ENCODE measurements at regions not wholly inside any gene's neighbourhood (a gene's known extent, or its start where the extent isn't known, plus 50 kb on each side); places are given as distances from the start of the nearest gene placed in this dataset.
"Not testable (repeated sequence)": the region's sequence is repeated elsewhere in the genome, so short reads cannot be mapped to it uniquely, and the experiment has no call there.

- no peak for ATAC-seq (ENCODE audit: low read depth)
- H3K27me3 Mint-ChIP-seq = peaks cover 7% of the 10 kb centered on the region
These were observed 220.8 kb downstream of the NMUR2 start for GRCh38 chr5:152184266-152184665.

GRCh38 chr5:152181461-152181860 lies 223.6 kb downstream of the NMUR2 start:
- ATAC-seq (ENCODE audit: low read depth) = no peak
- peaks cover 6% of the 10 kb centered on the region for H3K9me3 Mint-ChIP-seq
- DNase-seq (ENCODE audit: low spot score in 2 of 2) = no peak
- H3K36me3 Mint-ChIP-seq = peaks cover 4% of the 10 kb centered on the region
- H3K27me3 Mint-ChIP-seq = peaks cover 9% of the 10 kb centered on the region
- H3K27ac Mint-ChIP-seq = no peak overlapping the region
- H3K4me1 Mint-ChIP-seq = no peaks in the 10 kb centered on the region
- no peak overlapping the region for H3K4me3 Mint-ChIP-seq

More at GRCh38 chr5:152184266-152184665, 220.8 kb downstream of the NMUR2 start:
- Mint-ChIP-seq H3K36me3 (peaks cover 4% of the 10 kb centered on the region), H3K9me3 (peaks cover 7% of the 10 kb centered on the region), H3K27ac (no peak overlapping the region), H3K4me3 (no peak overlapping the region), H3K4me1 (no peaks in the 10 kb centered on the region)
- no peak for DNase-seq (ENCODE audit: low spot score in 2 of 2)

- ATAC-seq (ENCODE audit: low read depth) (no peak), DNase-seq (ENCODE audit: low spot score in 2 of 2) (no peak)
- no peak overlapping the region for H3K4me3 Mint-ChIP-seq
- H3K27ac Mint-ChIP-seq = no peak overlapping the region
- peaks cover 9% of the 10 kb centered on the region for H3K9me3 Mint-ChIP-seq
- H3K27me3 Mint-ChIP-seq = peaks cover 6% of the 10 kb centered on the region
- H3K4me1 Mint-ChIP-seq = no peaks in the 10 kb centered on the region
- peaks cover 4% of the 10 kb centered on the region for H3K36me3 Mint-ChIP-seq
These were observed 226.8 kb downstream of the NMUR2 start for GRCh38 chr5:152178350-152178699.

DNA sequence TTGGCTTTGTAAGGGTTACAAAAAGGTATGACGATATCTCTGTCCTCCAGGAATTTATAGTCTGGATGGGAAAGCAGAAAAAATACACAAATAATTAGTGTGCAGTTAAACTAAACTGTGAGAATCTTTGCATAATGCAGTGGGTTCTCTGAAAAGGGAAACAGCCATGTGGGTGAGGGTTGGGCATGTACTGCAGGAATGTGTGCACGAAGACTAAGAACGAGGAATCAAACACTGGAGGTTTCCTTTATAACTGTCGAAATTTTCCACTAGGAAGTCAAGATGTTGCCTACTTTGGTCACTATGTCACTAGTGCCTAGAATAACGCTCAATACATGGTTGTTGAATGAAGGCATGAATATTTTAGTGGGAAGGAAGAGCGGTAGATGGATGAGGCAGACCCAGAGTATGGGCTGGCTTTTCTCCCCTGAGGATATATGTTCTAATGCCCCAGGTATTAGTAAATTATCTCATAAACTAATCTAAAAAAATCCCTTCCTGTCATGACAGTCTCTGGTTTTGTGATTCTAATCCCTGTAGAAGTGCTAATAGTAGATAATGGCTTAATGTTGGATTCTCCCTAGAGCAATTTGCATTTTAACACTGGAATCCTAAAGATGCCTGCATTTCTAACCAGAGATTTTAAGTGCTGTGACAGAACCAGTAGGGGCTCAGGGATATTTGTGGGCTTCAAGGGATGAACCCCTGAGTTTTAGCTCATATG lies 227.3 kb downstream of the NMUR2 start:
- Mint-ChIP-seq H3K4me1 (no peaks in the 10 kb centered on the region), H3K36me3 (peaks cover 4% of the 10 kb centered on the region), H3K9me3 (peaks cover 9% of the 10 kb centered on the region), H3K27ac (no peak overlapping the region), H3K4me3 (no peak overlapping the region), H3K27me3 (peaks cover 6% of the 10 kb centered on the region)
- DNase-seq (ENCODE audit: low spot score in 2 of 2) (no peak), ATAC-seq (ENCODE audit: low read depth) (no peak)

GRCh38 chr5:152171888-152172287 lies 233.2 kb downstream of the NMUR2 start:
- Mint-ChIP-seq H3K27me3 (peaks cover 8% of the 10 kb centered on the region), H3K9me3 (peaks cover 3% of the 10 kb centered on the region), H3K4me1 (no peaks in the 10 kb centered on the region), H3K27ac (no peak overlapping the region), H3K36me3 (no peaks in the 10 kb centered on the region), H3K4me3 (no peak overlapping the region)
- ATAC-seq (ENCODE audit: low read depth) (no peak), DNase-seq (ENCODE audit: low spot score in 2 of 2) (no peak)

- ATAC-seq (ENCODE audit: low read depth) = no peak
- peaks cover 3% of the 10 kb centered on the region for H3K9me3 Mint-ChIP-seq
- peaks cover 8% of the 10 kb centered on the region for H3K27me3 Mint-ChIP-seq
- no peak overlapping the region for H3K4me3 Mint-ChIP-seq
- DNase-seq (ENCODE audit: low spot score in 2 of 2) = no peak
- no peaks in the 10 kb centered on the region for H3K36me3 Mint-ChIP-seq
- H3K4me1 Mint-ChIP-seq = no peaks in the 10 kb centered on the region
- no peak overlapping the region for H3K27ac Mint-ChIP-seq
These were observed 234.7 kb downstream of the NMUR2 start for GRCh38 chr5:152170350-152170749.

- Mint-ChIP-seq H3K27me3 (peaks cover 2% of the 10 kb centered on the region), H3K4me1 (no peaks in the 10 kb centered on the region), H3K4me3 (no peak overlapping the region), H3K36me3 (no peaks in the 10 kb centered on the region), H3K9me3 (no peaks in the 10 kb centered on the region), H3K27ac (no peak overlapping the region)
- DNase-seq (ENCODE audit: low spot score in 2 of 2) = no peak
- no peak for ATAC-seq (ENCODE audit: low read depth)
These were observed 240.2 kb upstream of the GLRA1 start for GRCh38 chr5:152164860-152165259.

- not testable (repeated sequence) for DNase-seq (ENCODE audit: low spot score in 2 of 2); H3K27ac Mint-ChIP-seq; ATAC-seq (ENCODE audit: low read depth); H3K4me1 Mint-ChIP-seq; H3K9me3 Mint-ChIP-seq; H3K4me3 Mint-ChIP-seq; H3K27me3 Mint-ChIP-seq; H3K36me3 Mint-ChIP-seq
These were observed 235.2 kb upstream of the GLRA1 start for GRCh38 chr5:152159894-152160293.

DNA sequence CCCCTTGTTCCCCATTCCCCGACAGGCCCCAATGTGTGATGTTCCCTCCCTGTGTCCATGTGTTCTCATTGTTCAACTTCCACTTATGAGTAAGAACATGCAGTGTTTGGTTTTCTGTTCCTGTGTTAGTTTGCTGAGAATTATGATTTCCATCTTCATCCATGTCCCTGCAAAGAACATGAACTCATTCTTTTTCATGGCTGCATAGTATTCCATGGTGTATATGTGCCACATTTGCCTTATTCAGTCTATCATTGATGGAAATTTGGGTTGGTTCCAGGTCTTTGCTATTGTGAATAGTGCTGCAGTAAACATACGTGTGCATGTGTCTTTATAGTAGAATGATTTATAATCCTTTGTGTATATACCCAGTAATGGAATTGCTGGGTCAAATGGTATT lies 229.8 kb upstream of the GLRA1 start:
- not testable (repeated sequence) for H3K27me3 Mint-ChIP-seq; H3K27ac Mint-ChIP-seq; H3K9me3 Mint-ChIP-seq; ATAC-seq (ENCODE audit: low read depth); DNase-seq (ENCODE audit: low spot score in 2 of 2); H3K4me1 Mint-ChIP-seq; H3K36me3 Mint-ChIP-seq; H3K4me3 Mint-ChIP-seq

GRCh38 chr5:152151940-152152339 lies 227.3 kb upstream of the GLRA1 start:
- H3K9me3 Mint-ChIP-seq = peaks cover 3% of the 10 kb centered on the region
- H3K36me3 Mint-ChIP-seq = peaks cover 2% of the 10 kb centered on the region
- DNase-seq (ENCODE audit: low spot score in 2 of 2) = no peak

DNA sequence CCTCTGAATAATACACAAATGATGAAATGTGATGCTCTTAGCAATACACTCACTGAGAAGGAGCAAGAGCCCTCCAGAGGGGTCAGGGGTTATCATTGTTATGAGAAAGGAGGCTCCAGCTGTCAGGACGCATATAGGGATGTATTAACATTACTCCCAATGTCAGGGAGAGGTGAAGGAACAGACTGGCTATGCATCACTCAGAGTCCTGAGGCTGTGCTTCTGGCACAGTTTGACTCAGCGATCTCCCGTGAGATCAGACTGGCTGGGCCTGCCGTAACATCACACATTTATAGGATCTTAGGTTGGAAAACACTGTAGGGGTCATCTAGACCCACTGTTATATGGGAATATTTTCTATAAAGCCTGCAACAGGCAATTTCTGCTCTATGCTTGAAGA lies 226.5 kb upstream of the GLRA1 start:
- peaks cover 1% of the 10 kb centered on the region for H3K4me1 Mint-ChIP-seq
- H3K36me3 Mint-ChIP-seq = peaks cover 2% of the 10 kb centered on the region
- no peak for ATAC-seq (ENCODE audit: low read depth)
- H3K27ac Mint-ChIP-seq = no peak overlapping the region
- no peak overlapping the region for H3K4me3 Mint-ChIP-seq
- H3K27me3 Mint-ChIP-seq = peaks cover under 1% of the 10 kb centered on the region
- peaks cover 3% of the 10 kb centered on the region for H3K9me3 Mint-ChIP-seq
- DNase-seq (ENCODE audit: low spot score in 2 of 2) = no peak

More at GRCh38 chr5:152151940-152152339, 227.3 kb upstream of the GLRA1 start:
- ATAC-seq (ENCODE audit: low read depth) = no peak
- Mint-ChIP-seq H3K27me3 (no peaks in the 10 kb centered on the region), H3K4me3 (no peak overlapping the region), H3K27ac (no peak overlapping the region), H3K4me1 (no peaks in the 10 kb centered on the region)

DNA sequence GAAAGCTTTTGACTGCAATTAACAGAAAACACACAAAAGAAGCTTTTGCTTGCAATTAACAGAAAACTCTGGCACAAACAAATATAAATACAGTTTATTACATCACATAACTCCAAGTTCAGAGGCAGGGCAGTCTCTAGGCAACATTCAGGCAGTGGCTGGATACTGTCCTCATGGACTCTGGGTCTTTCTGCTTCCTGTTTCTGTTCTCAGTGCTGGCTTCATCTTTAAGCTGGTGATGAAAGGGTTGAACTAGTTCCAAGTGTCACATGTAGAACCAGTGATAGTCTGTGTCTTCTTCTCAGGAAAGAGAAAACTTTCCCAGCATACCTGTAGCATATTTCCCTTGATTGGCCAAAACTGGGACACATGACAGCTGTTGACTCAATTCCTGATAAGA lies 222.6 kb upstream of the GLRA1 start:
- Mint-ChIP-seq H3K4me1 (peaks cover 9% of the 10 kb centered on the region), H3K27me3 (peaks cover 1% of the 10 kb centered on the region), H3K27ac (no peak overlapping the region), H3K4me3 (no peak overlapping the region), H3K36me3 (no peaks in the 10 kb centered on the region), H3K9me3 (no peaks in the 10 kb centered on the region)
- no peak for DNase-seq (ENCODE audit: low spot score in 2 of 2)
- no peak for ATAC-seq (ENCODE audit: low read depth)

DNA sequence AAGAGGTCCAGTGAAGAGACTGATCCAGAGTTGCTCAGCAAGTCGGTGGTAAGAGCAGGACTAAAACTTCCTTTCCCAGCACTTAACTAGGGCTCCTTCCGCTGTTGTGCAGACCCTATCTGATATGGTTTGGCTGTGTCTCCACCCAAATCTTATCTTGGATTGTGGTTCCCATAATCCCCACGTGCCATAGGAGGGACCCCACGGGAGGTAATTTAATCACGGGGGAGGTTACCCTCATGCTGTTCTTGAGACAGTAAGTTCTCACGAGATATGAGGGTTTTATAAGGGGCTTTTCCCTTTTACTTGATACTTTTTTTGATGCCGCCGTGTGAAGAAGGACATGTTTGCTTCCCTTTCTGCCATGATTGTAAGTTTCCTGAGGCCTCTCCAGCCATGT lies 221.9 kb upstream of the GLRA1 start:
- H3K4me3 Mint-ChIP-seq = no peak overlapping the region
- peaks cover 1% of the 10 kb centered on the region for H3K27me3 Mint-ChIP-seq
- no peak overlapping the region for H3K27ac Mint-ChIP-seq
- H3K4me1 Mint-ChIP-seq = peaks cover 9% of the 10 kb centered on the region
- H3K36me3 Mint-ChIP-seq = no peaks in the 10 kb centered on the region
- DNase-seq (ENCODE audit: low spot score in 2 of 2) = no peak
- no peak for ATAC-seq (ENCODE audit: low read depth)
- no peaks in the 10 kb centered on the region for H3K9me3 Mint-ChIP-seq

DNA sequence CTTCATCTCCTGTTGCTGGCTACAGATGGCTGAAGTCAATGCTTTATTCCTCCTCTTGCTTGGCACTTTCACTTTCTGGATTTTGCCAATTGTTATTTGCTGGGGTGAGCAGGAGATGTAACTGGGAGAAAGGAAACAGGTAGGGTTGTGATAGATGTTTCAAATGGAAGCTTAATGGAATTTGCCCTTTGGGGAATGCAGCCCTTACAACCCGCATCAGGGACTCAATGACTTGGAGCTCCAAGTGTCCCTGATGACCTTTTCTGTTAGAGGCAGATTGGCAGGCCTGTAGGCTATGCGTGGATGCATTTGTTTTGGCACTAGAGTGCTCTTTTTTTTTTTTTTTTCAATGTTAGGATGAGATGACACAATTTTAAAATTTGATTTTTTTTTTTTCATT lies 219.9 kb upstream of the GLRA1 start:
- no peak for DNase-seq (ENCODE audit: low spot score in 2 of 2)
- Mint-ChIP-seq H3K9me3 (no peaks in the 10 kb centered on the region), H3K4me3 (no peak overlapping the region), H3K36me3 (no peaks in the 10 kb centered on the region), H3K27ac (no peak overlapping the region), H3K4me1 (peaks cover 9% of the 10 kb centered on the region), H3K27me3 (peaks cover 1% of the 10 kb centered on the region)
- no peak for ATAC-seq (ENCODE audit: low read depth)

GRCh38 chr5:152144030-152144429 lies 219.4 kb upstream of the GLRA1 start:
- Mint-ChIP-seq H3K9me3 (no peaks in the 10 kb centered on the region), H3K4me3 (no peak overlapping the region), H3K36me3 (no peaks in the 10 kb centered on the region), H3K4me1 (peaks cover 11% of the 10 kb centered on the region), H3K27me3 (peaks cover 1% of the 10 kb centered on the region), H3K27ac (no peak overlapping the region)
- no peak for ATAC-seq (ENCODE audit: low read depth)
- no peak for DNase-seq (ENCODE audit: low spot score in 2 of 2)

Measured in memory B cell (primary cell).